ENCODE measurements at regions not wholly inside any gene's neighbourhood (a gene's known extent, or its start where the extent isn't known, plus 50 kb on each side); places are given as distances from the start of the nearest gene placed in this dataset.

DNA sequence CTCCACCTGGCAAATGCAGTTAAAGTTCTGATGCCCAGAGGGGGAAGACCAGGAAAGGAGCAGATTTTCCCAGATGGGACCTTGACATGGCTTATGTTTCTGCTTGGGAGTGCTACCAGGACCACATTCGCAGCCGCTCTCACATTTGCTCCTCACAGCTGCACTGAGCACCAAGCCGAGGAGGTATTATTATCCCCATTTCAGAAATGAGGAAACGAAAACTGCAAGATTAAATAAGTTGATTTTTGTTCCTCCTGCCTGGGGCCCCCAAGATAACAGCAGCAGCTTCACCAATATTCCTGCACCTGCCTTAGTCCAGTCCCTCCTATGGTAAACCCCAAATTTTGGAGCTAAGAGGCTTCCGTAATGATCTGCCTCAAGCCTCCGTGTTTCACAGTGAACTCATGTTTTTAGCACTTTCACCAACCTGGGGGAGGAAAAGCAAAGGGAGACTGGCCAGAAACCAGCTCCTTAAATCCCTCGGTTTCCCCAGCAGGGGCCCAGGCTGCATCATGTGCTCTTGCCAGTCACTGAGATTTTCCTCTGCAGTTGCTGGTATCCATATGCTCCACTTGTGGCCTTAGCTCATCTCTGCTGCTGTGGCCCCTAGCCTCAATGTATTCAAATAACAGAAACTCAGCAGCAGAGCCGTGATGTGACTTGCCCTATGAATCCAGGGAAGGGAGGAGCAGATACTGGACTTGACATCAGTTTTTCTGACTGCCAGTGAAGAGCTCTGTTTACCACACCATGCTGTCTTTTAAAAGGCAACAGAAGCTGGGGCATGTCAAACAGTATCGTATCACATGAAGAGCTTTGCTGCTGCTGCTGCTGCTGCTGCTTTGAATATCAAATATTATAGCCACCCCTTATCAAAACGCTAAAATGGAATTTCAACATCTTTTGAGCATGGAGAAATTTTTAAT is 95.5 kb upstream of the KLHL13 start:
- Histone ChIP-seq H3K36me3 (ENCODE audit: control insufficient read depth in 1 of 2, insufficient read depth in 2 of 2, low read depth in 1 of 2, low read length in 2 of 2) (no peaks in the 10 kb centered on the region), H3K23ac (ENCODE audit: low read length in 2 of 2) (no peak overlapping the region), H4K8ac (ENCODE audit: low read length) (no peak overlapping the region), H3K4ac (ENCODE audit: low read depth in 1 of 2, low read length in 2 of 2) (no peak overlapping the region), H3K18ac (ENCODE audit: low read depth in 1 of 2, low read length in 2 of 2) (no peak overlapping the region), H2AK5ac (ENCODE audit: low read length, severe bottlenecking) (no peak overlapping the region), H2BK15ac (ENCODE audit: low read depth, poor library complexity, severe bottlenecking) (no peak overlapping the region), H2BK12ac (ENCODE audit: low read length in 2 of 2) (no peak overlapping the region), H3K14ac (ENCODE audit: low read length in 2 of 2) (no peak overlapping the region), H3K9me3 (ENCODE audit: control insufficient read depth, low read length) (no peaks in the 10 kb centered on the region), H3K27me3 (ENCODE audit: control insufficient read depth in 1 of 2, insufficient read depth in 1 of 2, low read length in 2 of 2) (peaks cover 0 to 17% of the 10 kb centered on the region in 2 experiments), H3K79me1 (replicated peaks; ENCODE audit: low read length, poor library complexity, severe bottlenecking) (no peaks in the 10 kb centered on the region), H3K4me2 (ENCODE audit: low read length, poor library complexity, severe bottlenecking) (no peak overlapping the region), H3K27ac (ENCODE audit: low read length, poor library complexity, severe bottlenecking) (no peak overlapping the region), H2BK5ac (ENCODE audit: low read depth, low read length, poor library complexity, severe bottlenecking) (no peak overlapping the region), H3K4me3 (ENCODE audit: insufficient read depth in 1 of 2, low read depth in 1 of 2, low read length in 2 of 2) (no peak overlapping the region), H3K9ac (ENCODE audit: low read length) (no peak overlapping the region), H2AFZ (ENCODE audit: low read depth, low read length) (no peak overlapping the region), H4K91ac (ENCODE audit: low read length) (no peak overlapping the region), H3K4me1 (ENCODE audit: control insufficient read depth, insufficient read depth, low read depth, low read length) (peaks cover 6% of the 10 kb centered on the region), H2BK120ac (ENCODE audit: low read depth, low read length) (no peak overlapping the region)
- 76% methylated on average over 9 of the region's 10 CpGs for WGBS
- DNase-seq: no peak

GRCh38 chrX:118212817-118213183 is 96.2 kb upstream of the KLHL13 start:
- Histone ChIP-seq H3K36me3 (ENCODE audit: control insufficient read depth in 1 of 2, insufficient read depth in 2 of 2, low read depth in 1 of 2, low read length in 2 of 2) (no peaks in the 10 kb centered on the region), H2AFZ (ENCODE audit: low read depth, low read length) (no peak overlapping the region), H3K27me3 (ENCODE audit: control insufficient read depth in 1 of 2, insufficient read depth in 1 of 2, low read length in 2 of 2) (peaks cover 0 to 17% of the 10 kb centered on the region in 2 experiments), H3K27ac (ENCODE audit: low read length, poor library complexity, severe bottlenecking) (no peak overlapping the region), H2BK5ac (ENCODE audit: low read depth, low read length, poor library complexity, severe bottlenecking) (no peak overlapping the region), H3K4ac (ENCODE audit: low read depth in 1 of 2, low read length in 2 of 2) (no peak overlapping the region), H2BK15ac (ENCODE audit: low read depth, poor library complexity, severe bottlenecking) (no peak overlapping the region), H3K23ac (ENCODE audit: low read length in 2 of 2) (no peak overlapping the region), H3K4me3 (ENCODE audit: insufficient read depth in 1 of 2, low read depth in 1 of 2, low read length in 2 of 2) (no peak overlapping the region), H2BK120ac (ENCODE audit: low read depth, low read length) (no peak overlapping the region), H3K14ac (ENCODE audit: low read length in 2 of 2) (no peak overlapping the region), H4K8ac (ENCODE audit: low read length) (no peak overlapping the region), H2BK12ac (ENCODE audit: low read length in 2 of 2) (no peak overlapping the region), H3K18ac (ENCODE audit: low read depth in 1 of 2, low read length in 2 of 2) (no peak overlapping the region), H2AK5ac (ENCODE audit: low read length, severe bottlenecking) (no peak overlapping the region), H3K4me2 (ENCODE audit: low read length, poor library complexity, severe bottlenecking) (no peak overlapping the region), H3K9ac (ENCODE audit: low read length) (no peak overlapping the region), H3K4me1 (ENCODE audit: control insufficient read depth, insufficient read depth, low read depth, low read length) (peaks cover 6% of the 10 kb centered on the region), H3K79me1 (replicated peaks; ENCODE audit: low read length, poor library complexity, severe bottlenecking) (no peaks in the 10 kb centered on the region), H4K91ac (ENCODE audit: low read length) (no peak overlapping the region), H3K9me3 (ENCODE audit: control insufficient read depth, low read length) (no peaks in the 10 kb centered on the region)
- WGBS: 80% methylated on average over 2 of the region's 2 CpGs
- DNase-seq: no peak

DNA sequence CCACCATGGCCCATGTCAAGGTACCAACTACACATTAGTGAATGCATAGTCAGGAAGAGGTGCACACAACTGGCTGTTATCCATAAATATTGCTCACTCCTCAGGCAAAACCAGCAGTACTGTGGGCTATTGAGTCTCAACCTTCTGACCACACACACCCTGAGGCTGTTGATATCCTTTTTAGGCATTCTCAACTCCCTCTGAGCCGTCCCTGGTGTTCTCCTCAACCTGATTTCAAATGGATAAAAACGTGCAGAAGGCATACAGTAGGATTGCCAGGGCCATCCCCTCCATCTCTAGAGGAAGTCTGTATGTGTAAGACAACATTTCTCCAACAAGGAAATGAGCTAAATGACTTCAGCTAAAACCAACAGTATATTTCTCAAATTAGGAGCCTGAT is 98.7 kb upstream of the KLHL13 start:
- peaks cover 6% of the 10 kb centered on the region for H3K4me1 ChIP-seq (ENCODE audit: control insufficient read depth, insufficient read depth, low read depth, low read length)
- no peak overlapping the region for H2AFZ ChIP-seq (ENCODE audit: low read depth, low read length)
- H4K8ac ChIP-seq (ENCODE audit: low read length): no peak overlapping the region
- no peak overlapping the region for H2BK120ac ChIP-seq (ENCODE audit: low read depth, low read length)
- no peak overlapping the region for H3K4ac ChIP-seq (ENCODE audit: low read depth in 1 of 2, low read length in 2 of 2)
- H2BK5ac ChIP-seq (ENCODE audit: low read depth, low read length, poor library complexity, severe bottlenecking): peak overlapping the region; percentile 14
- H2BK15ac ChIP-seq (ENCODE audit: low read depth, poor library complexity, severe bottlenecking): no peak overlapping the region
- H3K4me2 ChIP-seq (ENCODE audit: low read length, poor library complexity, severe bottlenecking): no peak overlapping the region
- H3K23ac ChIP-seq (ENCODE audit: low read length in 2 of 2): no peak overlapping the region
- H2AK5ac ChIP-seq (ENCODE audit: low read length, severe bottlenecking): peak overlapping the region; percentile 66
- H3K27me3 ChIP-seq (ENCODE audit: control insufficient read depth in 1 of 2, insufficient read depth in 1 of 2, low read length in 2 of 2): peaks cover 0 to 17% of the 10 kb centered on the region in 2 experiments
- DNase-seq: no peak
- H3K79me1 ChIP-seq (replicated peaks; ENCODE audit: low read length, poor library complexity, severe bottlenecking): no peaks in the 10 kb centered on the region
- no peak overlapping the region for H4K91ac ChIP-seq (ENCODE audit: low read length)
- no peak overlapping the region for H2BK12ac ChIP-seq (ENCODE audit: low read length in 2 of 2)
- H3K18ac ChIP-seq (ENCODE audit: low read depth in 1 of 2, low read length in 2 of 2): no peak overlapping the region
- no peaks in the 10 kb centered on the region for H3K9me3 ChIP-seq (ENCODE audit: control insufficient read depth, low read length)
- H3K9ac ChIP-seq (ENCODE audit: low read length): no peak overlapping the region
- peak overlapping the region; percentile 85 for H3K27ac ChIP-seq (ENCODE audit: low read length, poor library complexity, severe bottlenecking)
- no peak overlapping the region for H3K4me3 ChIP-seq (ENCODE audit: insufficient read depth in 1 of 2, low read depth in 1 of 2, low read length in 2 of 2)
- H3K14ac ChIP-seq (ENCODE audit: low read length in 2 of 2): no peak overlapping the region
- H3K36me3 ChIP-seq (ENCODE audit: control insufficient read depth in 1 of 2, insufficient read depth in 2 of 2, low read depth in 1 of 2, low read length in 2 of 2): no peaks in the 10 kb centered on the region
- WGBS: no CpG with 5 or more reads among the region's 2 CpGs

DNA sequence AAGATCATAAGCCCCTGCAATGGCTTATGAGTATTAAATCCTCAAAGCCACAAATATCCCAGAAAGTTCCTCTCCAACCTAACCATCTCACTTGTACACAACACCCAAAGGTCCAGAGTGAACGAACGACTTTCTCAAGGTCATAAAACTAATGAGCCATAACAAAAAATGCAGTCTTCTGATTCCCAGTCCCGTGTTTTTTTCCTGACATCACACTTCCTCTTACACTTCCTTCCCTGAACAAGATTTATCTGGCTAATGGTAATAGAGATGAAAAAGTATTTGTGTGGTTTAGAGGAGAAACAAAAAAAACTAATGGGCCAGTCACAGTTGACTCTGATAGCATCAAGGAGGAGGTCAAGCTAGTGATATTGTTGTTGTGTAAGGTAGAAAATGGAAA is 99.5 kb upstream of the KLHL13 start:
- H4K8ac ChIP-seq (ENCODE audit: low read length): no peak overlapping the region
- peak overlapping the region; percentile 85 for H3K27ac ChIP-seq (ENCODE audit: low read length, poor library complexity, severe bottlenecking)
- peaks cover 6% of the 10 kb centered on the region for H3K4me1 ChIP-seq (ENCODE audit: control insufficient read depth, insufficient read depth, low read depth, low read length)
- no peak overlapping the region for H3K4ac ChIP-seq (ENCODE audit: low read depth in 1 of 2, low read length in 2 of 2)
- H2BK15ac ChIP-seq (ENCODE audit: low read depth, poor library complexity, severe bottlenecking): no peak overlapping the region
- no peak overlapping the region for H3K4me3 ChIP-seq (ENCODE audit: insufficient read depth in 1 of 2, low read depth in 1 of 2, low read length in 2 of 2)
- H2AK5ac ChIP-seq (ENCODE audit: low read length, severe bottlenecking): no peak overlapping the region
- no peak overlapping the region for H2BK120ac ChIP-seq (ENCODE audit: low read depth, low read length)
- H3K18ac ChIP-seq (ENCODE audit: low read depth in 1 of 2, low read length in 2 of 2): no peak overlapping the region
- H2BK12ac ChIP-seq (ENCODE audit: low read length in 2 of 2): no peak overlapping the region
- H3K27me3 ChIP-seq (ENCODE audit: control insufficient read depth in 1 of 2, insufficient read depth in 1 of 2, low read length in 2 of 2): peaks cover 0 to 17% of the 10 kb centered on the region in 2 experiments
- H2BK5ac ChIP-seq (ENCODE audit: low read depth, low read length, poor library complexity, severe bottlenecking): no peak overlapping the region
- 14% methylated on average over 2 of the region's 3 CpGs for WGBS
- no peaks in the 10 kb centered on the region for H3K36me3 ChIP-seq (ENCODE audit: control insufficient read depth in 1 of 2, insufficient read depth in 2 of 2, low read depth in 1 of 2, low read length in 2 of 2)
- no peak overlapping the region for H2AFZ ChIP-seq (ENCODE audit: low read depth, low read length)
- H3K14ac ChIP-seq (ENCODE audit: low read length in 2 of 2): no peak overlapping the region
- no peaks in the 10 kb centered on the region for H3K79me1 ChIP-seq (replicated peaks; ENCODE audit: low read length, poor library complexity, severe bottlenecking)
- H3K23ac ChIP-seq (ENCODE audit: low read length in 2 of 2): no peak overlapping the region
- no peak overlapping the region for H4K91ac ChIP-seq (ENCODE audit: low read length)
- DNase-seq: no peak
- no peaks in the 10 kb centered on the region for H3K9me3 ChIP-seq (ENCODE audit: control insufficient read depth, low read length)
- no peak overlapping the region for H3K4me2 ChIP-seq (ENCODE audit: low read length, poor library complexity, severe bottlenecking)
- H3K9ac ChIP-seq (ENCODE audit: low read length): no peak overlapping the region
